GM23338 (cell line): ENCODE measurements at regions not wholly inside any gene's neighbourhood (a gene's known extent, or its start where the extent isn't known, plus 50 kb on each side); places are given as distances from the start of the nearest gene placed in this dataset.

ENCODE experiments used
- ATAC-seq: fragments of 200-7000 bp; cut with Tn5 transposase; 3 replicates; pipeline ENCODE4 v1.9.1; 2020
- DNase-seq: peaks from one replicate; pipeline ENCODE4 v3.0.0-alpha.2; 2015; ENCODE audit warnings: low spot score
- H2AFZ ChIP-seq: fragments of 200-600 bp; sonication (generic); 2 replicates; pipeline ENCODE4 v1.8.0; 2016; ENCODE audit warnings: antibody characterized with exemption, mild to moderate bottlenecking, moderate library complexity
- H3F3A ChIP-seq: fragments of 200-600 bp; sonication (generic); replicated peaks from 2 replicates; pipeline ENCODE4 v1.8.0; 2017; ENCODE audit warnings: antibody characterized with exemption, mixed run types, low read depth
- H3K27ac ChIP-seq: fragments of 200-600 bp; sonication (generic); 2 replicates; pipeline ENCODE4 v1.6.1; 2016; ENCODE audit warnings: low read depth
- H3K27me3 ChIP-seq: fragments of 200-600 bp; sonication (generic); 2 replicates; pipeline ENCODE4 v1.8.0; 2016; ENCODE audit warnings: mild to moderate bottlenecking, mixed run types, moderate library complexity; ENCODE audit not compliant: insufficient read depth
- H3K36me3 ChIP-seq: fragments of 200-600 bp; sonication (generic); 2 replicates; pipeline ENCODE4 v1.8.0; 2016; ENCODE audit warnings: mild to moderate bottlenecking; ENCODE audit not compliant: insufficient read depth
- H3K4me1 ChIP-seq: fragments of 200-600 bp; sonication (generic); 2 replicates; pipeline ENCODE4 v1.8.0; 2016; ENCODE audit warnings: mild to moderate bottlenecking, moderate library complexity; ENCODE audit not compliant: insufficient read depth
- H3K4me2 ChIP-seq: fragments of 200-600 bp; sonication (generic); 2 replicates; pipeline ENCODE4 v1.7.1; 2017; ENCODE audit warnings: mixed run types
- H3K4me3 ChIP-seq: fragments of 200-600 bp; sonication (generic); 2 replicates; pipeline ENCODE4 v1.6.1; 2016; ENCODE audit warnings: mixed run types
- H3K79me2 ChIP-seq: fragments of 200-600 bp; sonication (generic); replicated peaks from 2 replicates; pipeline ENCODE4 v1.8.0; 2017; ENCODE audit warnings: mild to moderate bottlenecking; ENCODE audit not compliant: insufficient read depth
- H3K9me2 ChIP-seq: fragments of 200-600 bp; sonication (generic); 2 replicates; pipeline ENCODE4 v1.8.0; 2017; ENCODE audit not compliant: insufficient read depth
- H4K20me1 ChIP-seq: fragments of 200-600 bp; sonication (generic); replicated peaks from 2 replicates; pipeline ENCODE4 v1.8.0; 2017; ENCODE audit warnings: mild to moderate bottlenecking; ENCODE audit not compliant: insufficient read depth
- H3K27ac Mint-ChIP-seq: 2 replicates; pipeline ENCODE4 v1.8.0; 2020; ENCODE audit warnings: inconsistent platforms, mild to moderate bottlenecking, moderate library complexity, mixed read lengths
- H3K27me3 Mint-ChIP-seq: 3 replicates; pipeline ENCODE4 v1.8.0; 2022; ENCODE audit warnings: low read depth, mild to moderate bottlenecking, moderate library complexity, mixed read lengths, inconsistent platforms; ENCODE audit not compliant: insufficient read depth, poor library complexity
- H3K36me3 Mint-ChIP-seq: 3 replicates; pipeline ENCODE4 v1.8.0; 2021; ENCODE audit warnings: low read depth, mild to moderate bottlenecking, inconsistent platforms, moderate library complexity, mixed read lengths
- H3K4me1 Mint-ChIP-seq: 3 replicates; pipeline ENCODE4 v1.8.0; 2020; ENCODE audit warnings: mild to moderate bottlenecking, inconsistent platforms, mixed read lengths
- H3K4me3 Mint-ChIP-seq: 3 replicates; pipeline ENCODE4 v1.8.0; 2021; ENCODE audit warnings: moderate library complexity, mild to moderate bottlenecking, inconsistent platforms, mixed read lengths
- H3K9me3 Mint-ChIP-seq: 3 replicates; pipeline ENCODE4 v1.8.0; 2020; ENCODE audit warnings: moderate library complexity, mild to moderate bottlenecking, inconsistent platforms, mixed read lengths
- CREB1 ChIP-seq: fragments of 250-450 bp; sonication (Bioruptor Pico); IDR thresholded peaks from 2 replicates; pipeline ENCODE4 v1.5.0; 2020; ENCODE audit warnings: low read depth, mild to moderate bottlenecking, moderate library complexity
- EZH2 ChIP-seq: fragments of 200-600 bp; sonication (generic); IDR thresholded peaks from one replicate; pipeline ENCODE4 v1.8.0; 2017; ENCODE audit warnings: antibody characterized with exemption, mild to moderate bottlenecking, low read depth; ENCODE audit not compliant: unreplicated experiment
- EZH2phosphoT487 ChIP-seq: fragments of 200-600 bp; sonication (generic); IDR thresholded peaks from one replicate; pipeline ENCODE4 v1.8.1; 2018; ENCODE audit warnings: antibody characterized with exemption; ENCODE audit not compliant: unreplicated experiment
- JUNB ChIP-seq: IDR thresholded peaks from one replicate; pipeline ENCODE4 v1.6.1; 2016; ENCODE audit warnings: antibody characterized with exemption; ENCODE audit not compliant: unreplicated experiment
- NANOG ChIP-seq: IDR thresholded peaks from 2 replicates; pipeline ENCODE4 v1.6.1; 2016; ENCODE audit warnings: antibody characterized with exemption, borderline replicate concordance
- POLR2AphosphoS5 ChIP-seq: IDR thresholded peaks from 2 replicates; pipeline ENCODE4 v1.6.1; 2016; ENCODE audit warnings: antibody characterized with exemption, low read depth
- STAT1 ChIP-seq: IDR thresholded peaks from one replicate; pipeline ENCODE4 v1.6.1; 2016; ENCODE audit warnings: antibody characterized with exemption; ENCODE audit not compliant: unreplicated experiment
- ZNF114 ChIP-seq: fragments of 250-450 bp; sonication (Bioruptor Pico); IDR thresholded peaks from 2 replicates; pipeline ENCODE4 v1.5.0; 2020; ENCODE audit warnings: mild to moderate bottlenecking, moderate library complexity
- ZNF331 ChIP-seq: fragments of 250-450 bp; sonication (Bioruptor Pico); IDR thresholded peaks from 2 replicates; pipeline ENCODE4 v1.5.0; 2020; ENCODE audit warnings: low read depth, mild to moderate bottlenecking, moderate library complexity
- TF ChIP-seq, protein P1 (sequence below): fragments of 250-450 bp; sonication (Bioruptor Pico); IDR thresholded peaks from 2 replicates; pipeline ENCODE4 v1.5.0; 2020; ENCODE audit warnings: mild to moderate bottlenecking, moderate library complexity
- TF ChIP-seq, protein P2 (sequence below): IDR thresholded peaks from one replicate; pipeline ENCODE4 v1.6.1; 2018; ENCODE audit warnings: antibody characterized with exemption; ENCODE audit not compliant: unreplicated experiment
- TF ChIP-seq, protein P3 (sequence below): IDR thresholded peaks from 2 replicates; pipeline ENCODE4 v1.6.1; 2016; ENCODE audit warnings: antibody characterized with exemption

DNA sequence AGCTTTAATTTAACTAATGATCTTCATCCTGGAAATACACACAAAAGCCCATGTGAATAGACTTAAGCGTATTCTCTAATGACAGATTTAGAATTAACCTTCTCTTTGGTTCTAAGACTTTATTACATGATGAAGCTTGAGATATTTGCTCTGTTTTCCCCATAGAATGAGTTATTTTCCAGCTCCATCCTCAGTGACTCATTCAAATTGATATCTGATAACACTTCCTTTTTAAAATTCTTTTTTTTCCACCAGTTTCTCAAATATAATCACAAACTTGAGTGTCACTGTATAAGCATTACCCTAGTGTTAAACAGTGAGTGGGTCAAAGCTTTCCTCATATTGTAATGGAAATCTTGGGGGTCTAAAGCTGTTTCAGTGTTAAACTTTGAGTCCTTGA lies 535.8 kb downstream of the KCNA4 start (continued):
- TF ChIP-seq, protein P1, sequence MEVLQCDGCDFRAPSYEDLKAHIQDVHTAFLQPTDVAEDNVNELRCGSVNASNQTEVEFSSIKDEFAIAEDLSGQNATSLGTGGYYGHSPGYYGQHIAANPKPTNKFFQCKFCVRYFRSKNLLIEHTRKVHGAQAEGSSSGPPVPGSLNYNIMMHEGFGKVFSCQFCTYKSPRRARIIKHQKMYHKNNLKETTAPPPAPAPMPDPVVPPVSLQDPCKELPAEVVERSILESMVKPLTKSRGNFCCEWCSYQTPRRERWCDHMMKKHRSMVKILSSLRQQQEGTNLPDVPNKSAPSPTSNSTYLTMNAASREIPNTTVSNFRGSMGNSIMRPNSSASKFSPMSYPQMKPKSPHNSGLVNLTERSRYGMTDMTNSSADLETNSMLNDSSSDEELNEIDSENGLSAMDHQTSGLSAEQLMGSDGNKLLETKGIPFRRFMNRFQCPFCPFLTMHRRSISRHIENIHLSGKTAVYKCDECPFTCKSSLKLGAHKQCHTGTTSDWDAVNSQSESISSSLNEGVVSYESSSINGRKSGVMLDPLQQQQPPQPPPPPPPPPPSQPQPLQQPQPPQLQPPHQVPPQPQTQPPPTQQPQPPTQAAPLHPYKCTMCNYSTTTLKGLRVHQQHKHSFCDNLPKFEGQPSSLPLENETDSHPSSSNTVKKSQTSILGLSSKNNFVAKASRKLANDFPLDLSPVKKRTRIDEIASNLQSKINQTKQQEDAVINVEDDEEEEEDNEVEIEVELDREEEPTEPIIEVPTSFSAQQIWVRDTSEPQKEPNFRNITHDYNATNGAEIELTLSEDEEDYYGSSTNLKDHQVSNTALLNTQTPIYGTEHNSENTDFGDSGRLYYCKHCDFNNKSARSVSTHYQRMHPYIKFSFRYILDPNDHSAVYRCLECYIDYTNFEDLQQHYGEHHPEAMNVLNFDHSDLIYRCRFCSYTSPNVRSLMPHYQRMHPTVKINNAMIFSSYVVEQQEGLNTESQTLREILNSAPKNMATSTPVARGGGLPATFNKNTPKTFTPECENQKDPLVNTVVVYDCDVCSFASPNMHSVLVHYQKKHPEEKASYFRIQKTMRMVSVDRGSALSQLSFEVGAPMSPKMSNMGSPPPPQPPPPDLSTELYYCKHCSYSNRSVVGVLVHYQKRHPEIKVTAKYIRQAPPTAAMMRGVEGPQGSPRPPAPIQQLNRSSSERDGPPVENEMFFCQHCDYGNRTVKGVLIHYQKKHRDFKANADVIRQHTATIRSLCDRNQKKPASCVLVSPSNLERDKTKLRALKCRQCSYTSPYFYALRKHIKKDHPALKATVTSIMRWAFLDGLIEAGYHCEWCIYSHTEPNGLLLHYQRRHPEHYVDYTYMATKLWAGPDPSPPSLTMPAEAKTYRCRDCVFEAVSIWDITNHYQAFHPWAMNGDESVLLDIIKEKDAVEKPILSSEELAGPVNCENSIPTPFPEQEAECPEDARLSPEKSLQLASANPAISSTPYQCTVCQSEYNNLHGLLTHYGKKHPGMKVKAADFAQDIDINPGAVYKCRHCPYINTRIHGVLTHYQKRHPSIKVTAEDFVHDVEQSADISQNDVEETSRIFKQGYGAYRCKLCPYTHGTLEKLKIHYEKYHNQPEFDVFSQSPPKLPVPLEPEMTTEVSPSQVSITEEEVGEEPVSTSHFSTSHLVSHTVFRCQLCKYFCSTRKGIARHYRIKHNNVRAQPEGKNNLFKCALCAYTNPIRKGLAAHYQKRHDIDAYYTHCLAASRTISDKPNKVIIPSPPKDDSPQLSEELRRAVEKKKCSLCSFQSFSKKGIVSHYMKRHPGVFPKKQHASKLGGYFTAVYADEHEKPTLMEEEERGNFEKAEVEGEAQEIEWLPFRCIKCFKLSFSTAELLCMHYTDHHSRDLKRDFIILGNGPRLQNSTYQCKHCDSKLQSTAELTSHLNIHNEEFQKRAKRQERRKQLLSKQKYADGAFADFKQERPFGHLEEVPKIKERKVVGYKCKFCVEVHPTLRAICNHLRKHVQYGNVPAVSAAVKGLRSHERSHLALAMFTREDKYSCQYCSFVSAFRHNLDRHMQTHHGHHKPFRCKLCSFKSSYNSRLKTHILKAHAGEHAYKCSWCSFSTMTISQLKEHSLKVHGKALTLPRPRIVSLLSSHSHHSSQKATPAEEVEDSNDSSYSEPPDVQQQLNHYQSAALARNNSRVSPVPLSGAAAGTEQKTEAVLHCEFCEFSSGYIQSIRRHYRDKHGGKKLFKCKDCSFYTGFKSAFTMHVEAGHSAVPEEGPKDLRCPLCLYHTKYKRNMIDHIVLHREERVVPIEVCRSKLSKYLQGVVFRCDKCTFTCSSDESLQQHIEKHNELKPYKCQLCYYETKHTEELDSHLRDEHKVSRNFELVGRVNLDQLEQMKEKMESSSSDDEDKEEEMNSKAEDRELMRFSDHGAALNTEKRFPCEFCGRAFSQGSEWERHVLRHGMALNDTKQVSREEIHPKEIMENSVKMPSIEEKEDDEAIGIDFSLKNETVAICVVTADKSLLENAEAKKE (CRISPR knock-in tag): no peak
- TF ChIP-seq POLR2AphosphoS5 (no peak), NANOG (no peak), ZNF331 (CRISPR knock-in tag) (no peak), EZH2phosphoT487 (no peak), EZH2 (no peak), ZNF114 (CRISPR knock-in tag) (no peak)

- no peaks in the 10 kb centered on the region for H3K36me3 Mint-ChIP-seq
- no peaks in the 10 kb centered on the region for H3K27me3 Mint-ChIP-seq
- no peaks in the 10 kb centered on the region for H3K9me3 Mint-ChIP-seq
- H3K4me2 ChIP-seq: no peak overlapping the region
- ATAC-seq (no peak), DNase-seq (no peak)
- no peaks in the 10 kb centered on the region for H3K36me3 ChIP-seq
- no peak overlapping the region for H2AFZ ChIP-seq
- no peaks in the 10 kb centered on the region for H3K9me2 ChIP-seq
- H3K4me3 ChIP-seq: no peak overlapping the region
- H3K79me2 ChIP-seq: no peaks in the 10 kb centered on the region
- H3K27ac Mint-ChIP-seq: no peak overlapping the region
- H3K4me1 Mint-ChIP-seq: peaks cover 28% of the 10 kb centered on the region
- H4K20me1 ChIP-seq: no peaks in the 10 kb centered on the region
- H3K27me3 ChIP-seq: no peaks in the 10 kb centered on the region
- peaks cover 33% of the 10 kb centered on the region for H3K4me1 ChIP-seq
- H3K27ac ChIP-seq: no peak overlapping the region
- no peaks in the 10 kb centered on the region for H3F3A ChIP-seq
- H3K4me3 Mint-ChIP-seq: no peak overlapping the region
- no peak for TF ChIP-seq POLR2AphosphoS5
- TF ChIP-seq ZNF114 (CRISPR knock-in tag): no peak
- TF ChIP-seq, protein P2, sequence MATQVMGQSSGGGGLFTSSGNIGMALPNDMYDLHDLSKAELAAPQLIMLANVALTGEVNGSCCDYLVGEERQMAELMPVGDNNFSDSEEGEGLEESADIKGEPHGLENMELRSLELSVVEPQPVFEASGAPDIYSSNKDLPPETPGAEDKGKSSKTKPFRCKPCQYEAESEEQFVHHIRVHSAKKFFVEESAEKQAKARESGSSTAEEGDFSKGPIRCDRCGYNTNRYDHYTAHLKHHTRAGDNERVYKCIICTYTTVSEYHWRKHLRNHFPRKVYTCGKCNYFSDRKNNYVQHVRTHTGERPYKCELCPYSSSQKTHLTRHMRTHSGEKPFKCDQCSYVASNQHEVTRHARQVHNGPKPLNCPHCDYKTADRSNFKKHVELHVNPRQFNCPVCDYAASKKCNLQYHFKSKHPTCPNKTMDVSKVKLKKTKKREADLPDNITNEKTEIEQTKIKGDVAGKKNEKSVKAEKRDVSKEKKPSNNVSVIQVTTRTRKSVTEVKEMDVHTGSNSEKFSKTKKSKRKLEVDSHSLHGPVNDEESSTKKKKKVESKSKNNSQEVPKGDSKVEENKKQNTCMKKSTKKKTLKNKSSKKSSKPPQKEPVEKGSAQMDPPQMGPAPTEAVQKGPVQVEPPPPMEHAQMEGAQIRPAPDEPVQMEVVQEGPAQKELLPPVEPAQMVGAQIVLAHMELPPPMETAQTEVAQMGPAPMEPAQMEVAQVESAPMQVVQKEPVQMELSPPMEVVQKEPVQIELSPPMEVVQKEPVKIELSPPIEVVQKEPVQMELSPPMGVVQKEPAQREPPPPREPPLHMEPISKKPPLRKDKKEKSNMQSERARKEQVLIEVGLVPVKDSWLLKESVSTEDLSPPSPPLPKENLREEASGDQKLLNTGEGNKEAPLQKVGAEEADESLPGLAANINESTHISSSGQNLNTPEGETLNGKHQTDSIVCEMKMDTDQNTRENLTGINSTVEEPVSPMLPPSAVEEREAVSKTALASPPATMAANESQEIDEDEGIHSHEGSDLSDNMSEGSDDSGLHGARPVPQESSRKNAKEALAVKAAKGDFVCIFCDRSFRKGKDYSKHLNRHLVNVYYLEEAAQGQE: no peak
- TF ChIP-seq JUNB: no peak
- TF ChIP-seq, protein P3, sequence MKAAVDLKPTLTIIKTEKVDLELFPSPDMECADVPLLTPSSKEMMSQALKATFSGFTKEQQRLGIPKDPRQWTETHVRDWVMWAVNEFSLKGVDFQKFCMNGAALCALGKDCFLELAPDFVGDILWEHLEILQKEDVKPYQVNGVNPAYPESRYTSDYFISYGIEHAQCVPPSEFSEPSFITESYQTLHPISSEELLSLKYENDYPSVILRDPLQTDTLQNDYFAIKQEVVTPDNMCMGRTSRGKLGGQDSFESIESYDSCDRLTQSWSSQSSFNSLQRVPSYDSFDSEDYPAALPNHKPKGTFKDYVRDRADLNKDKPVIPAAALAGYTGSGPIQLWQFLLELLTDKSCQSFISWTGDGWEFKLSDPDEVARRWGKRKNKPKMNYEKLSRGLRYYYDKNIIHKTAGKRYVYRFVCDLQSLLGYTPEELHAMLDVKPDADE: no peak
- no peak for TF ChIP-seq EZH2
- TF ChIP-seq CREB1 (CRISPR knock-in tag): no peak
- TF ChIP-seq ZNF331 (CRISPR knock-in tag): no peak
- TF ChIP-seq STAT1: no peak
Measured at GRCh38 chr11:29458252-29458651, 558.6 kb downstream of the KCNA4 start.
